AG09309 (cell line): ENCODE measurements at regions not wholly inside any gene's neighbourhood (a gene's known extent, or its start where the extent isn't known, plus 50 kb on each side); places are given as distances from the start of the nearest gene placed in this dataset.
"Not testable (repeated sequence)": the region's sequence is repeated elsewhere in the genome, so short reads cannot be mapped to it uniquely, and the experiment has no call there.

Experiments
- DNase-seq: peaks from one replicate; pipeline ENCODE4 v3.0.0-alpha.2; 2010; ENCODE audit warnings: low read depth
- H3K4me3 ChIP-seq: 2 replicates; pipeline ENCODE4 v1.5.1; 2011; ENCODE audit warnings: mild to moderate bottlenecking, low read depth, low read length, moderate library complexity; ENCODE audit not compliant: control insufficient read depth
- TF ChIP-seq, protein P1 (sequence below): IDR thresholded peaks from 2 replicates; pipeline ENCODE4 v1.5.1; 2011; ENCODE audit warnings: mild to moderate bottlenecking, low read depth, low read length, inconsistent platforms; ENCODE audit not compliant: insufficient read depth, control insufficient read depth; ENCODE audit errors: missing control alignments

DNA sequence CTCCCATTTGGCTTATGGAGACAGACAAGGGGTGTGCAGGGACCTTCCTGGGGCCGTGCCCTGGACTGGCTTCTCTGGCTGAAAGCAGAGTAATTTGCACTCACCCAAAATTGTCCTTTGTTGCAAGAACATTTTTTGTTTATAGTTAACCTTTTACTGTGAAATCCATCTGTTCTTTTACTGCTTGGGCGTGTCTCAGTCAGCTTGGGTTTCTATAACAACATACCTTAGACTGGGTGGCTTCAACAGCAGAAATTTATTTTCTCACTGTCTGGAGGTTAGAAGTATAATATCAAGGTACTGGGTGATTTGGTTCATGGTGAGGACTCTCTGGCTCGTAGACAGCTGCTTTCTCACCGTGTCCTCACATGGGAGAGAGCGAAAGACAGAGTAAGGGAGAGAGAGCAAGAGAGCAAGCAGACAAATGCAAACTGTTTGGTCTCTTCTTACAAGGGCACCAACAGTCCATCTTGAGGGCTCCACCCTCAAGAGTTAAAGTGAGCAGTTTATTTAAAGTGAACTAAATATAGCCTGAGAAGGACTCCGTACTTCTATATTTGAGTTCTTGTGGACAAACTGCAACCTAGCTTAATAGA is 131.0 kb upstream of the NPY start:
- TF ChIP-seq, protein P1, sequence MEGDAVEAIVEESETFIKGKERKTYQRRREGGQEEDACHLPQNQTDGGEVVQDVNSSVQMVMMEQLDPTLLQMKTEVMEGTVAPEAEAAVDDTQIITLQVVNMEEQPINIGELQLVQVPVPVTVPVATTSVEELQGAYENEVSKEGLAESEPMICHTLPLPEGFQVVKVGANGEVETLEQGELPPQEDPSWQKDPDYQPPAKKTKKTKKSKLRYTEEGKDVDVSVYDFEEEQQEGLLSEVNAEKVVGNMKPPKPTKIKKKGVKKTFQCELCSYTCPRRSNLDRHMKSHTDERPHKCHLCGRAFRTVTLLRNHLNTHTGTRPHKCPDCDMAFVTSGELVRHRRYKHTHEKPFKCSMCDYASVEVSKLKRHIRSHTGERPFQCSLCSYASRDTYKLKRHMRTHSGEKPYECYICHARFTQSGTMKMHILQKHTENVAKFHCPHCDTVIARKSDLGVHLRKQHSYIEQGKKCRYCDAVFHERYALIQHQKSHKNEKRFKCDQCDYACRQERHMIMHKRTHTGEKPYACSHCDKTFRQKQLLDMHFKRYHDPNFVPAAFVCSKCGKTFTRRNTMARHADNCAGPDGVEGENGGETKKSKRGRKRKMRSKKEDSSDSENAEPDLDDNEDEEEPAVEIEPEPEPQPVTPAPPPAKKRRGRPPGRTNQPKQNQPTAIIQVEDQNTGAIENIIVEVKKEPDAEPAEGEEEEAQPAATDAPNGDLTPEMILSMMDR: no peak
- no peak overlapping the region for H3K4me3 ChIP-seq
- no peak for DNase-seq

- H3K4me3 ChIP-seq: no peak overlapping the region
- TF ChIP-seq, protein P1: no peak
- no peak for DNase-seq
Measured at GRCh38 chr7:24157666-24158065, 126.3 kb upstream of the NPY start.

DNA sequence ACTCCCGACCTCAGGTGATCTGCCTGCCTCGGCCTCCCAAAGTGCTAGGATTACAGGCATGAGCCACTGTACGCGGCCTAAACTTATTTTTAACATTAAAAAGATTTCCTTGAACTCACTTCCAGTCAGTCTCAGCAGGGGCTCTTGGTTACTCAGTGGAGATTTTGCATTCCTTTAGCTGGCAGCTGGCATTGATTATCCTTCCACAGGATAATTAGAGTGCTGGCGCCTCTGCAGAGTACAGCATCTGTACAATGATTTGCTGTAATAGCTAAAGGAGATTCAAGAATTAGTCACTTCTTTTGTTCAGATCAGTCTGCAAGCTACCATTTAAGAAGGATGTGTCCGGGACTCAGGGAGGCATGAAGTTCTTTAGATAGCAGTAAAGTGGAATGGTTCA is 125.0 kb upstream of the NPY start:
- peak; percentile 2 for DNase-seq
- H3K4me3 ChIP-seq: no peak overlapping the region
- TF ChIP-seq, protein P1: no peak

DNA sequence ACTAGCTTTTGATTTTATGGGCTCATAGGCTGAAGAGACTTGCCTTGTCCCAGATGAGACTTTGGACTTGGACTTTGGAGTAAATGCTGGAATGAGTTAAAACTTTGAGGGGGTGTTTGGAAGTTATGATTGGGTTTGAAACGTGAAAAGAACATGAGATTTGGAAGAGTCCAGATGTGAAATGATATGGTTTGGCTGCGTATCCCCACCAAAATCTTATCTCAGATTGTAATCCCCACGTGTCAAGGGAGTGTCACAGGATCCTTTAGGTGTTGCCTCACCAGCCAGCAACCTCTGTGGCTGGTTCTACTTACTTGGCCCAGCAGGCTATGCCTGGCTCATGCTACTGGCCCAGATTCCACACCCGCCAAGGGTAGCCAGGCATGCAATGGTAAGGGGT is 119.6 kb upstream of the NPY start:
- no peak for DNase-seq
- TF ChIP-seq, protein P1: no peak
- no peak overlapping the region for H3K4me3 ChIP-seq

GRCh38 chr7:24169077-24169624 is 114.8 kb upstream of the NPY start:
- no peak for DNase-seq
- H3K4me3 ChIP-seq: no peak overlapping the region
- TF ChIP-seq, protein P1: no peak

GRCh38 chr7:24171951-24172350 is 112.0 kb upstream of the NPY start:
- not testable (repeated sequence) for DNase-seq, H3K4me3 ChIP-seq

DNA sequence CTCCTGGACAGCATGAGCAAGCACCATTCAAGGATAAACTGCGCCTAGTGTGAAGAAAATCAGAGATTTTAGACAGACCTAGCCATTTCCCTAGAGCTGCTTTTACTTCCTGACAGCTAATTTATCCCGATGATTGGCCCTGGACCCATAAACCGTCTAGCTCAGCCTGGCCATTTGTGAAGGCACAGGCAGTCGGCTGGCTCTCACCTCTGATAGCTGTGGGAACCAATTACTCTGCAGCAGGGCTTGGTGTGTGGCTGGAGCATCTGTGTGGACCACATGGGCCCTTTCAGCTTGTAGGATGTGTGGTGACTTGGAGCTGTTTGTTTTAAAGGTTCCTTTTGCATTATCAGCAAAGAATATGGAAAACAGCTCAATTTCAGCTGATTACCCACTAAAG is 111.1 kb upstream of the NPY start:
- DNase-seq: no peak
- TF ChIP-seq, protein P1: no peak

More for the DNA sequence above, 111.1 kb upstream of the NPY start:
- H3K4me3 ChIP-seq: no peak overlapping the region
